Activated T-helper 1 cell treated with Interleukin-2 at 50 U/mL for 16 hours (primary cell): ENCODE measurements at regions not wholly inside any gene's neighbourhood (a gene's known extent, or its start where the extent isn't known, plus 50 kb on each side); places are given as distances from the start of the nearest gene placed in this dataset.
"Not testable (repeated sequence)": the region's sequence is repeated elsewhere in the genome, so short reads cannot be mapped to it uniquely, and the experiment has no call there.

Experiments
- DNase-seq: peaks from one replicate; pipeline ENCODE4 v3.0.0-alpha.2; 2020; ENCODE audit warnings: low read depth

DNA sequence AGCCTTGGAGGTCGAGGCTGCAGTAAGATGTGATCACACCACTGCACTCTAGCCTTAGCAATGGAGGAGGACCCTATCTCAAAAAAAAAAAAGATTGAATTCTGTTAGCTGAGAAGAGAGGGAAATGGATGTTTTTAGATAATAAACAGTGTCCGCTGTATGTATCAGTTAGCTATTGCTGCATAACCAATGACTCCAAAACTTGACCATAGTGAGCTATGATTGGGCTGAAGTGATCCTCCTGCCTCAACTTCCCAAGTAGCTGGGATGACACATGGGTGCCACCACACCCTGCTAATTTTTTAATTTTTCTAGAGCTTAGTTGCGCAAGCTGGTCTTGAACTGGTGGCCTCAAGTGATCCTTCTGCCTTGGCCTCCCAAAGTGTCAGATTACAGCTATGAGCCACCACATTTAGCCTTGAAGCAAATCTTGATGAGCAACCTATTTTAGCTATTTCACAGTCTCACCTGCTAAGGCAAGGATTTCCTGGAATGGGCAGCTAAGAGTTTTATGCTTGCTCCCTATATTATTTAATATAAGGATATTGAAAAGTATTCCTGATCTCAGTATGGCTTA, 68.3 kb upstream of the ATF7IP2 start:
- no peak for DNase-seq

DNA sequence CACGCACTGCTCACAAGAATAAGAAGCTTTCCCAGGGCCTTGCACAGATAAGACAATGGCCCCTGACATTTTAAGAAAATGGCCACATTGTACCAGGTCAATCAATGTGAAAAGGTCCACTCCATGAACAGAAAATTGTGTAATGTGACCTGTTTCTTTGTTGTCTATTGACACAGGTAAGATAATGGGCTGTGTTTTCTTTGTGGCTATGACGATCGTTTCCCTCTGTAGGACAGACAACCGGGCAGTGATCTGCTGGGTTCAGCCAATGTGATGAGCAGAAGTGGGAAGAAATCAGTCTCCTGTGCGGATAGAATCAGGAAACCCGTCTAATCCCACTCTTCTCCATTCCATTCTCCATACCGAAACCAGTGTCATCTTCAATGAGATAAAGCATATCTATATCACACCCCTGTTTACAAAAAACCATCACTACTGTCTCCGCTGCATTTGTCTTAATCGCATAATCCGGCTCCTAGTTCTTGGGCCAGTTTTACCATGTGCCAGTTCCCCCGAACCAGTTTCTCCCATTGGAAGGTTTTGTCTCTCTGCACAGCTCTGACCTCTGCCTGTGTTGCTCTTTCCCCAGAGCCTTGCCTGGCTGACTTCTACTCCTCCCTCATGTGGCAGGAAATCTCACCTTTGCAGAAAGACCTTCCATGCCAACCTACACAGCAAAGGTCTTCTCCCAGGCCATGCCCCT, 66.9 kb upstream of the ATF7IP2 start:
- no peak for DNase-seq

DNA sequence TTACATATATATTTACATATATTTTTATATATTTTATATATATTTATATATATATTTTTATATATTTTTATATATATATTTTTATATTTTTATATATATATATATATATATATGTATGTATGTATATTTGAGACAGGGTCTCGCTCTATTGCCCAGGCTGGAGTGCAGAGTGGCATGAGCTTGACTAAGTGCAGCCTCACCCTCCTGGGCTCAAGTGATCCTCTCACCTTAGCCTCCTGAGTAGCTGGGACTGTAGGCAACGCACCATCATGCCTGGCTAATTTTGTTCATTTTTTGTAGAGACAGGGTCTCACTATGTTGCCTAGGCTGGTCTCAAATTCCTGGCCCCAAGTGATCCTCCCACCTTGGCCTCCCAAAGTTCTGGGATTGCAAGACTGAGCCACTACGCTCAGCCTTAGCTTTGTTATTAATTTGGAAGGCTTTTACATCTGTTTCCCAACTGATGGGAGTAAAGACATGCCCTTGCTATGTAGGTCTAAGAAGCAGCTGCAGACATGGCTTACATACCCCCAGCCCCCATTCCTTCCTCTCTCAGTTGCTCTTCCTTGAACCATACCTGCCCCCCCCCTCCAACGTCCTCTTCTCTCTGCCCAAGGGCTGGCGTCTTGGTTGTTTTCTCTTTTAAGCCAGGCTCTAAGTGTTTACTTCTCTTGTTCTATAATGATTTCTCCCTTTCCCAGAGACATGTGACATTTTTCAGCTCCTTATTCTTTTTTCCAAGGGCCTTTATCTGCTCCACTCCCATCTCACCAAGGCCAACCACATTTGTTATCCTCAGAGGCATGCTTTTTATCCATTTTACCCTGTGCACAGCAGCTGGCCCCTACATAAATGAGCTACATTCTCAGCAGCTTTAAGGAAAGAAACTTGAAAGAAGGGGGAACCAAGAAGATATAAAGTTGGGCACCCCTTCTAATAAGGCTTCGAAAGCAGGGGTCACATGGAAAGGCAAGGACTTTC, 64.2 kb upstream of the ATF7IP2 start:
- DNase-seq: no peak

DNA sequence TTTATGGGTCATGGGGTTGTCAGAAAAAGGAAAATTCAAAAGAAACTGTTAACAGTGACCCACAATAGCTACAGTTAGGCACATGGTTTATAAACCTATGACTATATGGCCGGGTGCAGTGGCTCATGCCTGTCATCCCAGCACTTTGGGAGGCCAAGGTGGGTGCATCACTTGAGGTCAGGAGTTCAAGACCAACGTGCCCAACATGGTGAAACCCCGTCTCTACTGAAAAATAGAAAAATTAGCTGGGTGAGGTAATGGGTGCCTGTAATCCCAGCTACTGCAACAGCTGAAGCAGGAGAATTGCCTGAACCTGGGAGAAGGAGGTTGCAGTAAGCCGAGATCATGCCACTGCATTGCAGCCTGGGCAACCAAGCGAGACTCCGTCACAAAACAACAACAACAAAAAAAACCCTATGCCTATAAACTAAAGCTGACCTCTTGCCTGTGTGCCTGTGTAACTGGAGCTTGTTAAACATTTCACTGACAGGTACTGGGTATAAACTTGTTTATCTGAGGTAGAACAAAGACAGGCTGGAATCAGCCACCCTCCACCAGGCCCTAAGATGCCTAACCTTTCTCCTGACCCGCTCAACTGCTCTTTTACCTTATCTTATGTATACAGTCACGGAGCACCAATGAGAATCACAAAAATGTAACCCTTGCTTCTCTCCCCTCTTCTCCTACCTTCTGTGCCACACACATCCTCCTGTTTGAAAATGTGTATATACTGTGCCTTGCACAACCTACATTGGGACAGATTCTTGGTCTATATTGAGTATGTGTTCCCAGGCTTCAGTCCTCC, 62.9 kb upstream of the ATF7IP2 start:
- no peak for DNase-seq

DNA sequence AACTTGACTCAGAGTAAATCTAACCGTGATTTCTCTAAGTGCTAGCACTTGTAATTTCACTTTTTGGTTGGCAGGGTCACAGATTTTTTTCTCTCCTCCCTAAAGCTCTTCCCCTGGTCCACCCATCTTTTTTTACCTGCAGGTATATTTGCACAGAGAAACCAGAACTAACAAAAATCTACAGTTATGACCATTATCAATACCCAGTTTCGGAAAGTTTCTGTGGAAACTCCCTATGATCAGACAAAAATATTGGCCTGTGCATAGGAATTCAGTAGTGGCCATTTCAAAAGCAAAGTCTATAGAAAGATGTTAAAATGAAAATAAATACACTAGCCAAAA, 62.4 kb upstream of the ATF7IP2 start:
- no peak for DNase-seq

DNA sequence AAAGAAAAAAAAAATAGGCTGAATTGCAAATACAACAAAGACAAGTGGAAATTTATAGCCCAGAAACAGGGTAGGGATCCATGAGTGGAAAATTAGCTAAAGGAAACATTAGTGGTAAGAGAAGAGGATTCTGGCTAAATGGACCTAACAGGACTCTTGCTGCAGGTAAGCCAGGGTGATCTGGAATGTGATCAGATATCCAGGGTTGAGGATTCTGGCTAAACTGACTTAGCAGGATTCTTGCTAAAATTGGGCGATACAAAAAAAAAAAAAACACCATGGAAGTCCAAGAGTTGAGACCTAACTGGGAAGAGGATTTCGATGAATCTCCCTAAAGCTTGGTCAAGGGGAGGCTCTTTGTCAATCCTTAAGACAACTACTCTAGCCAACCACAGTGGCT, 61.7 kb upstream of the ATF7IP2 start:
- no peak for DNase-seq

DNA sequence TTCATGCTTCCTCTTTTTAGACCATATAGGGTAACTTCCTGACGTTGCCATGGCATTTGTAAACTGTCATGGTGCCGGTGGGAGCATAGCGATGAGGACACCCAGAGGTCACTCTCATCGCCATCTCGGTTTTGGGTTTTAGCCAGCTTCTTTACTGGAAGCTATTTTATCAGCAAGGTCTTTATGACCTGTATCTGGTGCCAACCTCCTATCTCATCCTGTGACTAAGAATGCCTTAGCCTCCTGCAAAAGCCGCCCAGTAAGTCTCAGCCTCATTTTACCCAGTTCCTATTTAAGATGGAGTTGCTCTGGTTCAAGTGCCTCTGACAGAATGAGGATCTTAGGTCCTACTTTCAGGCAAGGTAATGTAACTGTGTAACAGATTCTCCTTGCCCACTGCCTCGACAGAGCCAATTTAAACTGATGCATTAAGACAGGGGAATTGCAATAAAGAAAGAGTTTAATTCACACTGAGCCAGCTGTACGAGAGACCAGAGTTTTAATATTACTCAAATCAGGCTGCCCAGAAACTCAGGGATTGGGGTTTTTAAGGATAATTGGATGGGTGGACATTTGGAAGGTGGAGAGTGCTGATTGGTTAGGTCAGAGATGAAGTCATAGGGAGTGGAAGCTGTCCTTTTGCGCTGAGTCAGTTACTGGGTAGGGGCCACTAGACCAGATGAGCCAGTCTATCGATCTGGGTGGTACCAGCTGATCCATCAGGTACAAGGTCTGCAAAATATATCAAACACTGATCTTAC, 59.9 kb upstream of the ATF7IP2 start:
- no peak for DNase-seq

DNA sequence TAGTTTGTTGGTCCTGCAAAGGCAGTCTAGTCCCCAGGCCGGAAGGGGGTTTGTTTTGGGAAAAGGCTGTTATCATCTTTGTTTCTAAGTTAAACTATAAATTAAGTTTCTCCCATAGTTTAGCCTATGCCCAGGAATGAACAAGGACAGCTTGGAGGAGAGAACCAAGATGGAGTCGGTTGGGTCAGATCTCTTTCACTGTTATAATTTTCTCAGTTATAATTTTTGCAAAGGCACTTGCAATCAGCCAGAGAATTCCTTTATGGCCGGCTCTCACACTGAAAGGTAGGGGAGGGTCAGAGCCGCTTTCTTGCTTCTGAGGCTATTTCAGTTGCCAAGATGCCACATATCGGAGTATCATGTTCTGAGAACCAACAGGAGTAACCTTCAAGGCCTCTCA, 59.2 kb upstream of the ATF7IP2 start:
- no peak for DNase-seq

DNA sequence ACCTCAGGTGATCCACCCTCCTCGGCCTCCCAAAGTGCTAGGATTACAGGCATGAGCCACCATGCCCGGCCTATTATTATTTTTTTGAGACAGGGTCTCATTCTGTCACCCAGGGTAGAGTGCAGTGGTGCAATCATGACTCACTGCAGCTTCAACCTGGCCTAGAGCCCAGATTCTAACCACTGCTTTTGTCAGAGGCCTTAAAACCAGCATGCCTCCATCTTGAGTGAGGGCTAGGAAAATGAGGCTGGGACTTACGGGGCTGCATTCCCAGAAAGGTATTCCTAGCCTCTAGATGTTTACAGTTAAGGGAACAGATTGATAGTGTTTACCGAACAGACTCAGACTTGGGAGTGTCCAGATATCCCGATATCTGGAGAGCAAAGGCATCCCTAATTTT, 57.6 kb upstream of the ATF7IP2 start:
- not testable (repeated sequence) for DNase-seq

DNA sequence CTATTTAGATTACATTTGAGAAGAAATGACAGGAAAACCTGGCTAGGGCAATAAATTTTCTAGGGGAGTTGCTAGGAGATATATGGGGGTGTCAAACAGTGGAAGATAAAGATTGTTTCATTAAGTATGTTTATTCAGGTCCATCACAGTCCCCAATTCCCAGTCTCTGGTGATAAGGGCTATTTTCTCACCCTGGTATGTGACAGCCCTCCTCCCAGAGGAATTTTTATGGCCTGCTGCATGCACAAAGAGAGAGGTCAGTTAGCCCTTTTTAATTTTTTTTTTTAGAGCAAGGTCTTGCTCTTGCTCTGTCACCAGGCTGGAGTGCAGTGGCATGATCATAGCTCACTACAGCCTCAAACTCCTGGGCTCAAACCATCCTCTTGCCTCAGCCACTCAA, 53.6 kb upstream of the ATF7IP2 start:
- DNase-seq: no peak

DNA sequence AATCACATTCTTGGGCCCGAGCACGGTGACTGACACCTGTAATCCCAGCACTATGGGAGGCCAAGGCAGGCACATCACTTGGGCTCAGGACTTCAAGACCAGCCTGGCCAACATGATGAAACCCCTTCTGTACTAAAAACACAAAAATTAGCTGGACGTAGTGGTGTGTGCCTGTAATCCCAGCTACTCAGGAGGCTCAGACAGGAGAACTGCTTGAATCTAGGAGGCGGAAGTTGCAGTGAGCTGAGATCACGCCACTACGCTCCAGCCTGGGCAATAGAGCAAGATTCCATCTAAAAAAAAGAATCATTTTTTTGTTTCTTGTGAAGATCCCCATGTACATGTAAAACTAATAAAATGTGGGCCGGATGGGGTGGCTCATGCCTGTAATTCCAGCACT, 53.1 kb upstream of the ATF7IP2 start:
- no peak for DNase-seq

DNA sequence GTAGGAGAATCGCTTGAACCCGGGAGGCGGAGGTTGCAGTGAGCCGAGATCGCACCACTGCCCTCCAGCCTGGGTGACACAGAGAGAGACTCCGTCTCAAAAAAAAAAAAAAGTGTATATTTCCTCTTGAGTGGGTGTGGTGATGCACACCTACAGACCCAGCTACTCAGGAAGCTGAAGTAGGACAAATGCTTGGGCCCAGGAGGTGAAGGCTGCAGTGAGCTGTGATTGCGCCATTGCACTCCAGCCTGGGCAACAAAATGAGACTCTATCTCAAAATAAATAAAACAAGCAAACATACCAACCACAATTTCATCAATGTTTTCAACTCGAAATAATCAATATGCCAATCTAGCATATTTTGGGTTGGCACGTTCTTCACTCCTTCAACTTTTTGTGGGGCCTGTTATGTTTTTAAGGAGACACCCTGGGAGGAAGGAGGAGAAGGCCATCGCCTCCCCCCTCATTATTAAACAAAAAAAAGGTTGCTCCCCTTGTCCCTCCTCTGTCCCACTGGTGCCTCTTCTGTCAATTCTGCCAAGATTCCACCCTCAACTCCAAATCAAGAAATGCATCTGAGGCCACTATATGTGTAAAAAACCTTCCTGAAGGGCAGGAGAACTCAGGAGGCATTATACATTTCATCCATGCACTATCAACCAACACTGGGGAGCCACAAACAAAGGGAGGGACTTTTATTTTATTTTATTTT, 52.4 kb upstream of the ATF7IP2 start:
- no peak for DNase-seq

DNA sequence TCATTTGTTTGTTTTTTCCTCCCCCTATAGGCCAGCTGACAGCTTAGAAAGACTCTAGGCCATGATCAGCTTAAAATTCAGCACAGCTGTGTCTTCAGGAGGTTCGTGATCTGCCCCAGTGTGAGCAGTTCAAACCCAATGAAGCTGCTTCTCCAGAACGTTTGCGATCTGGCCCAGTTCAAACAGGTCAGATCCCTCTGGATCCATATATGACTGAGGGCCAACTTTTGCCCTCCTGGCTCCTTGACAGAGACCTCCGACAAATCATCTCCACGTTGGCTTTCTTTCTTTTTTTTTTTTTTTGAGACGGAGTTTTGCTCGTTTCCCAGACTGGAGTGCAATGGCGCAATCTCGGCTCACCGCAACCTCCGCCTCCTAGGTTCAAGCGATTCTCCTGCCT, 50.2 kb upstream of the ATF7IP2 start:
- no peak for DNase-seq
